Stimulated activated CD8-positive, alpha-beta memory T cell treated with anti-CD3 and anti-CD28 coated beads, Interleukin-4, amount 100 ng/mL, for 1 hour (primary cell): ENCODE measurements at regions not wholly inside any gene's neighbourhood (a gene's known extent, or its start where the extent isn't known, plus 50 kb on each side); places are given as distances from the start of the nearest gene placed in this dataset.
"Not testable (repeated sequence)": the region's sequence is repeated elsewhere in the genome, so short reads cannot be mapped to it uniquely, and the experiment has no call there.

Experiments
- DNase-seq, 2 donors: peaks; one replicate each; pipeline ENCODE4 v3.0.0-alpha.2; 2020; ENCODE audit warnings: low read depth in 2 of 2, low spot score in 1 of 2

- not testable (repeated sequence) for DNase-seq
These were observed 417.7 kb upstream of the POU3F2 start for GRCh38 chr6:98416497-98417158.

- DNase-seq = no peak
These were observed 400.9 kb upstream of the POU3F2 start for GRCh38 chr6:98433325-98434056.

- DNase-seq = no peak
These were observed 390.7 kb upstream of the POU3F2 start for GRCh38 chr6:98443633-98444032.

- DNase-seq = no peak
These were observed 381.7 kb upstream of the POU3F2 start for GRCh38 chr6:98452685-98453084.

- DNase-seq = no peak
These were observed 379.5 kb upstream of the POU3F2 start for GRCh38 chr6:98454809-98455322.

- no peak for DNase-seq
These were observed 375.7 kb upstream of the POU3F2 start for GRCh38 chr6:98458708-98459107.

GRCh38 chr6:98463038-98464000, 371.1 kb upstream of the POU3F2 start:
- DNase-seq = no peak

- DNase-seq = no peak
These were observed 367.3 kb upstream of the POU3F2 start for GRCh38 chr6:98467091-98467490.

- DNase-seq = no peak
These were observed 366.5 kb upstream of the POU3F2 start for GRCh38 chr6:98467902-98468301.

GRCh38 chr6:98469141-98469540, 365.2 kb upstream of the POU3F2 start:
- DNase-seq = no peak

GRCh38 chr6:98470821-98471220, 363.6 kb upstream of the POU3F2 start:
- DNase-seq = no peak

- no peak for DNase-seq
These were observed 362.9 kb upstream of the POU3F2 start for GRCh38 chr6:98471444-98471843.

- no peak for DNase-seq
These were observed 357.1 kb upstream of the POU3F2 start for GRCh38 chr6:98477231-98477630.

- DNase-seq = no peak
These were observed 349.7 kb upstream of the POU3F2 start for GRCh38 chr6:98484696-98485095.

- DNase-seq = no peak
These were observed 348.8 kb upstream of the POU3F2 start for GRCh38 chr6:98485593-98485992.

GRCh38 chr6:98486057-98486456, 348.3 kb upstream of the POU3F2 start:
- no peak for DNase-seq

- DNase-seq = no peak
These were observed 346.8 kb upstream of the POU3F2 start for GRCh38 chr6:98487612-98488011.

GRCh38 chr6:98498144-98498775, 336.1 kb upstream of the POU3F2 start:
- DNase-seq = no peak

- DNase-seq = no peak
These were observed 335.5 kb upstream of the POU3F2 start for GRCh38 chr6:98498866-98499265.

GRCh38 chr6:98514073-98514720, 320.2 kb upstream of the POU3F2 start:
- no peak for DNase-seq
